HEK293 (cell line): ENCODE measurements at regions not wholly inside any gene's neighbourhood (a gene's known extent, or its start where the extent isn't known, plus 50 kb on each side); places are given as distances from the start of the nearest gene placed in this dataset.

ENCODE experiments used
- TCF7L2 ChIP-seq: IDR thresholded peaks from 2 replicates; pipeline ENCODE4 v1.6.1; 2011; ENCODE audit warnings: low read depth, mild to moderate bottlenecking, inconsistent platforms, low read length, moderate library complexity, borderline replicate concordance
- YY1 ChIP-seq: fragments of 450-650 bp; formaldehyde crosslinking; IDR thresholded peaks from 2 replicates; pipeline ENCODE4 v1.5.1; 2018; ENCODE audit warnings: missing biosample characterization, missing genetic modification characterization
- ZBTB7A ChIP-seq: fragments of 450-650 bp; formaldehyde crosslinking; IDR thresholded peaks from 2 replicates; pipeline ENCODE4 v1.5.1; 2016; ENCODE audit warnings: low read depth, missing biosample characterization, missing genetic modification characterization
- ZEB2 ChIP-seq: fragments of 450-650 bp; formaldehyde crosslinking; IDR thresholded peaks from 2 replicates; pipeline ENCODE4 v1.5.1; 2016; ENCODE audit warnings: missing biosample characterization, missing genetic modification characterization
- ZNF140 ChIP-seq: fragments of 450-650 bp; formaldehyde crosslinking; IDR thresholded peaks from 2 replicates; pipeline ENCODE4 v1.5.1; 2016; ENCODE audit warnings: missing biosample characterization, missing genetic modification characterization
- ZNF549 ChIP-seq: fragments of 450-650 bp; IDR thresholded peaks from 2 replicates; pipeline ENCODE4 v1.5.1; 2018; ENCODE audit warnings: missing biosample characterization, missing genetic modification characterization, mild to moderate bottlenecking, inconsistent platforms, moderate library complexity
- ZNF629 ChIP-seq: fragments of 450-650 bp; formaldehyde crosslinking; IDR thresholded peaks from 2 replicates; pipeline ENCODE4 v1.5.1; 2017; ENCODE audit warnings: missing biosample characterization, missing genetic modification characterization
- ZNF785 ChIP-seq: fragments of 450-650 bp; formaldehyde crosslinking; IDR thresholded peaks from 2 replicates; pipeline ENCODE4 v1.5.1; 2016; ENCODE audit warnings: missing biosample characterization, missing genetic modification characterization
- ZNF792 ChIP-seq: fragments of 450-650 bp; formaldehyde crosslinking; IDR thresholded peaks from 2 replicates; pipeline ENCODE4 v1.5.1; 2016; ENCODE audit warnings: missing biosample characterization, missing genetic modification characterization
- ZSCAN23 ChIP-seq: fragments of 450-650 bp; formaldehyde crosslinking; IDR thresholded peaks from 2 replicates; pipeline ENCODE4 v1.5.1; 2016; ENCODE audit warnings: missing biosample characterization, missing genetic modification characterization
- TF ChIP-seq, protein P1 (sequence below): fragments of 450-650 bp; formaldehyde crosslinking; IDR thresholded peaks from 2 replicates; pipeline ENCODE4 v1.5.1; 2016; ENCODE audit warnings: missing biosample characterization, missing genetic modification characterization

DNA sequence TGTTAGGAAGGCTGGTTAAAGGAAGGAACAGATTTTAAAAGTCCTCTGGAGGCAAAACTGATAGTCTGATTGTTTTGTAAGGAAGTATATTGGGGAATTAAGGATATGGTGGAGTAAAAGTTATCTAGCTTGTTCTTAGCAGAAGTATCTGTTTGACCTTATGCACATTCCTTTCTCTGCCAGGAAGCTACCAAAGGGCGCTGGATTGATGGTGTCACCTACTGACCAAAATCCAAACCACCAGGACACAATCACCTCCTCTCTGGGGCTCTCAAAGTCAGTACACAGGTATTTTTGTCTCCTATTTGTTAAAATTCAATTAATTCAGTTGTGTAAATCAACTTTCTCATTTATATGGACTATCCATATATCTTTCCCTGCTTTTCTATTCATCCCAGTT is 484.5 kb downstream of the NUP35 start:
- TF ChIP-seq ZNF140 (tag by site-specific recombination) (no peak), ZNF792 (tag by site-specific recombination) (no peak), ZSCAN23 (tag by site-specific recombination) (no peak), ZEB2 (tag by site-specific recombination) (no peak), TCF7L2 (no peak), ZNF629 (tag by site-specific recombination) (no peak), ZNF785 (no peak), ZNF549 (tag by site-specific recombination) (no peak), YY1 (tag by site-specific recombination) (no peak), ZBTB7A (tag by site-specific recombination) (no peak)
- TF ChIP-seq, protein P1, sequence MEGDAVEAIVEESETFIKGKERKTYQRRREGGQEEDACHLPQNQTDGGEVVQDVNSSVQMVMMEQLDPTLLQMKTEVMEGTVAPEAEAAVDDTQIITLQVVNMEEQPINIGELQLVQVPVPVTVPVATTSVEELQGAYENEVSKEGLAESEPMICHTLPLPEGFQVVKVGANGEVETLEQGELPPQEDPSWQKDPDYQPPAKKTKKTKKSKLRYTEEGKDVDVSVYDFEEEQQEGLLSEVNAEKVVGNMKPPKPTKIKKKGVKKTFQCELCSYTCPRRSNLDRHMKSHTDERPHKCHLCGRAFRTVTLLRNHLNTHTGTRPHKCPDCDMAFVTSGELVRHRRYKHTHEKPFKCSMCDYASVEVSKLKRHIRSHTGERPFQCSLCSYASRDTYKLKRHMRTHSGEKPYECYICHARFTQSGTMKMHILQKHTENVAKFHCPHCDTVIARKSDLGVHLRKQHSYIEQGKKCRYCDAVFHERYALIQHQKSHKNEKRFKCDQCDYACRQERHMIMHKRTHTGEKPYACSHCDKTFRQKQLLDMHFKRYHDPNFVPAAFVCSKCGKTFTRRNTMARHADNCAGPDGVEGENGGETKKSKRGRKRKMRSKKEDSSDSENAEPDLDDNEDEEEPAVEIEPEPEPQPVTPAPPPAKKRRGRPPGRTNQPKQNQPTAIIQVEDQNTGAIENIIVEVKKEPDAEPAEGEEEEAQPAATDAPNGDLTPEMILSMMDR: no peak
